ENCODE measurements at regions not wholly inside any gene's neighbourhood (a gene's known extent, or its start where the extent isn't known, plus 50 kb on each side); places are given as distances from the start of the nearest gene placed in this dataset.
"Not testable (repeated sequence)": the region's sequence is repeated elsewhere in the genome, so short reads cannot be mapped to it uniquely, and the experiment has no call there.

- Histone ChIP-seq H3K27ac (ENCODE audit: low read depth, low read length, severe bottlenecking) (no peak overlapping the region), H3K4me1 (ENCODE audit: control insufficient read depth, insufficient read depth, low read length, poor library complexity, severe bottlenecking) (peaks cover 6% of the 10 kb centered on the region), H3K9me3 (ENCODE audit: control insufficient read depth, low read length) (no peaks in the 10 kb centered on the region), H3K36me3 (ENCODE audit: control insufficient read depth, insufficient read depth, low read length) (no peaks in the 10 kb centered on the region), H3K4me3 (ENCODE audit: extremely low read depth, insufficient read depth, low read length, poor library complexity, severe bottlenecking) (no peak overlapping the region)
- 91 to 94% methylated on average over 6 to 7 of the region's 15 CpGs for WGBS, 2 experiments (ENCODE audit: insufficient coverage in 2 of 2)
Measured at GRCh38 chr2:121058852-121059558, 226.0 kb downstream of the TFCP2L1 start.

DNA sequence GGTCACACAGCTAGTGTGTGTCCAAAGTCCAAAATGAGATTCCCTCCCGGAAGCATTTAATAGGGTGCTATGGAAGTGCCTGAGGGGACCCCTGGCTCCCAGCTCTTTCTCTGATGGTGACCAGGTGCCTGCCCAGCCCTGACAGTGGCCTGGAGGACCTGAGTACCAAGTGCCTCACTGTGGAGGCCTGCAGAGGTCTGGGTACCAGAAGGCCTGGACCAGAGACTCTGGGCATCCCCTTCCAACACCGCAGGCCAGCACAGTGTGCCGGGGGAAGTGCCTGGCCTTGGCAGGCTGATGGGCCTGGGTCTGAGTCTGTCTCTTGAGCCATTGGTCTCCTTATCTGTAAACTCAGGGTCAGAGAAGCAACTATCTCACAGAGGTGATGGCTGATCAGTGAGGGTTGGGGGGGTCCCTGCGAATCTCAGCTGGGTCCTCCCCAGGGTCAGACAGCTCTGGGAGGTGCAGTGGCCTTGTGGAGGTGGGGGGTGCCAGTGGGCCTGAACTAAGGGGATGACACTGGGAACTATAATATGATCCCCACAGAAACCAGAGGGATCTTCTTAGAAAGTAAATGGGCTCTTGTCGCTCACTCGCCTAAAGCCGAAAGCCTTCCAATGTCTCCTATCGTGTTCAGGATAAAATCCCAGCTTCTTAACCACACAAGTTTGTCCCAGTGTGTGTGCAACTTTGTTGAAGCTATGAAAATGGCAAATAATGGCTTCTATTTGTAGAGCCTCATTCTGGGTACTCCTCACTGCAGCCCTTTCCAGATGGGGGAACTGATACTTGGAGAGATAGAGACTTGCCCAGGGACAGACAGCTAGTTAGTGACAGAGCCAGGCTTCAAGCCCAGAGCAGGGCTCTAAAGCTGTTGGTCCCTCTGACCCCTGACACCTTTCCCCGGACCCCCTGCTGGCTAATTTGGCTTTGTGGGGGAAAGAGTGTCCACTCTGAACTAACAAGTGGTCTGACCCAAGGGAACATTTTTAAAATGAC, 225.1 kb downstream of the TFCP2L1 start:
- Histone ChIP-seq H3K27ac (ENCODE audit: low read depth, low read length, severe bottlenecking) (no peak overlapping the region), H3K4me3 (ENCODE audit: extremely low read depth, insufficient read depth, low read length, poor library complexity, severe bottlenecking) (no peak overlapping the region), H3K4me1 (ENCODE audit: control insufficient read depth, insufficient read depth, low read length, poor library complexity, severe bottlenecking) (peaks cover 6% of the 10 kb centered on the region), H3K9me3 (ENCODE audit: control insufficient read depth, low read length) (no peaks in the 10 kb centered on the region), H3K36me3 (ENCODE audit: control insufficient read depth, insufficient read depth, low read length) (no peaks in the 10 kb centered on the region)
- WGBS, 2 experiments (ENCODE audit: insufficient coverage in 2 of 2): 96 to 98% methylated on average over 4 to 6 of the region's 9 CpGs

GRCh38 chr2:121061633-121062032, 223.4 kb downstream of the TFCP2L1 start:
- peaks cover 6% of the 10 kb centered on the region for H3K4me1 ChIP-seq (ENCODE audit: control insufficient read depth, insufficient read depth, low read length, poor library complexity, severe bottlenecking)
- H3K9me3 ChIP-seq (ENCODE audit: control insufficient read depth, low read length): no peaks in the 10 kb centered on the region
- H3K27ac ChIP-seq (ENCODE audit: low read depth, low read length, severe bottlenecking): no peak overlapping the region
- H3K4me3 ChIP-seq (ENCODE audit: extremely low read depth, insufficient read depth, low read length, poor library complexity, severe bottlenecking): no peak overlapping the region
- no peaks in the 10 kb centered on the region for H3K36me3 ChIP-seq (ENCODE audit: control insufficient read depth, insufficient read depth, low read length)
- 74 to 78% methylated on average over 7 to 8 of the region's 9 CpGs for WGBS, 2 experiments (ENCODE audit: insufficient coverage in 2 of 2)

- 95% methylated on average over 2 of the region's 3 CpGs; no CpG with 5 or more reads in 1 of the 2 experiments for WGBS, 2 experiments (ENCODE audit: insufficient coverage in 2 of 2)
- Histone ChIP-seq H3K27ac (ENCODE audit: low read depth, low read length, severe bottlenecking) (no peak overlapping the region), H3K36me3 (ENCODE audit: control insufficient read depth, insufficient read depth, low read length) (no peaks in the 10 kb centered on the region)
Measured at GRCh38 chr2:121063471-121063870, 221.5 kb downstream of the TFCP2L1 start.

DNA sequence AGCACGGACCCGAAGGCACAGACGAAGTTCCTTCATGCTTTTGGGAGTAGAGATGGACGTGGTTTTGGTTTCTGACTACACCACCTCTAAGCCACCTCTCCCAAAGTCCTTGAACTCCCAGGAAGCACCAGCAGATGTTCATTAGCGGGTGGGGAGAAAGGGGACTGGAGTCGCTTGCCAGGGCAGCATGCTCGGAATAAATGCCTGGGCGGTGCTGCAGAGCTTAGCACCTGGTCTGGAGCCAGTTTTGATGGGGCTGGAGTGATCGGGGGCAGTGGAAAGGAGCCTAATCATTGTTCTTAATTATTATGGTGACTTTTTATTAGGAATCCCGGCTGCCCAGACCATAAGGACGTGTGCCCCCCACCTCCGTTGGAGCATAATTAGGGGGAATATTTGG, 220.8 kb downstream of the TFCP2L1 start:
- Histone ChIP-seq H3K9me3 (ENCODE audit: control insufficient read depth, low read length) (no peaks in the 10 kb centered on the region), H3K4me3 (ENCODE audit: extremely low read depth, insufficient read depth, low read length, poor library complexity, severe bottlenecking) (no peak overlapping the region), H3K4me1 (ENCODE audit: control insufficient read depth, insufficient read depth, low read length, poor library complexity, severe bottlenecking) (peaks cover 6% of the 10 kb centered on the region), H3K36me3 (ENCODE audit: control insufficient read depth, insufficient read depth, low read length) (no peaks in the 10 kb centered on the region), H3K27ac (ENCODE audit: low read depth, low read length, severe bottlenecking) (no peak overlapping the region)
- WGBS, 2 experiments (ENCODE audit: insufficient coverage in 2 of 2): 84 to 94% methylated on average over 5 to 10 of the region's 12 CpGs

More at GRCh38 chr2:121063471-121063870, 221.5 kb downstream of the TFCP2L1 start:
- Histone ChIP-seq H3K9me3 (ENCODE audit: control insufficient read depth, low read length) (no peaks in the 10 kb centered on the region), H3K4me1 (ENCODE audit: control insufficient read depth, insufficient read depth, low read length, poor library complexity, severe bottlenecking) (peaks cover 6% of the 10 kb centered on the region), H3K4me3 (ENCODE audit: extremely low read depth, insufficient read depth, low read length, poor library complexity, severe bottlenecking) (no peak overlapping the region)

GRCh38 chr2:121065239-121065638, 219.8 kb downstream of the TFCP2L1 start:
- no peaks in the 10 kb centered on the region for H3K36me3 ChIP-seq (ENCODE audit: control insufficient read depth, insufficient read depth, low read length)
- no peaks in the 10 kb centered on the region for H3K9me3 ChIP-seq (ENCODE audit: control insufficient read depth, low read length)
- peaks cover 6% of the 10 kb centered on the region for H3K4me1 ChIP-seq (ENCODE audit: control insufficient read depth, insufficient read depth, low read length, poor library complexity, severe bottlenecking)
- H3K27ac ChIP-seq (ENCODE audit: low read depth, low read length, severe bottlenecking): no peak overlapping the region
- 94 to 98% methylated on average over 5 of the region's 5 CpGs for WGBS, 2 experiments (ENCODE audit: insufficient coverage in 2 of 2)
- H3K4me3 ChIP-seq (ENCODE audit: extremely low read depth, insufficient read depth, low read length, poor library complexity, severe bottlenecking): no peak overlapping the region

DNA sequence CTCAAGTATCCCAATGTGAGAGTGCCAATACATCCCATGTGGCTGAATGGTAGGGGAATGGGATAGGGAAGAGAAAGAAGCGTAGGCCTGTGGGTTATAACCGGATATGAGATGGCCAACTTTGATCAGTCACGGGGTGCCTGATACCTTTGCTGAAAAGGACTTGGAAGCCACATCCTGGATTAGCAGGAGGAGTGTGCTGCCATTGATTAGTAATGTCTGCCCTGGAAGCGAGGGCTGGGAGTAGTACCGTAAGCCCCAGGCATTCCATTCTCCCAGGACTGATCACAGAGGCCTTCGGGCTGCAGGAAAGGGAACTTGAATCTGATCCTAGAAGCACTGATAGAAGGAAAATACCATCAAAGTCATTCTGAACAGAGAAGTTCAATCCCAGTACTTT, 218.5 kb downstream of the TFCP2L1 start:
- H3K27ac ChIP-seq (ENCODE audit: low read depth, low read length, severe bottlenecking): no peak overlapping the region
- no peaks in the 10 kb centered on the region for H3K9me3 ChIP-seq (ENCODE audit: control insufficient read depth, low read length)
- 82 to 89% methylated on average over 3 to 5 of the region's 6 CpGs for WGBS, 2 experiments (ENCODE audit: insufficient coverage in 2 of 2)
- H3K36me3 ChIP-seq (ENCODE audit: control insufficient read depth, insufficient read depth, low read length): no peaks in the 10 kb centered on the region
- peaks cover 10% of the 10 kb centered on the region for H3K4me1 ChIP-seq (ENCODE audit: control insufficient read depth, insufficient read depth, low read length, poor library complexity, severe bottlenecking)
- H3K4me3 ChIP-seq (ENCODE audit: extremely low read depth, insufficient read depth, low read length, poor library complexity, severe bottlenecking): no peak overlapping the region

- H3K4me3 ChIP-seq (ENCODE audit: extremely low read depth, insufficient read depth, low read length, poor library complexity, severe bottlenecking): no peak overlapping the region
- H3K36me3 ChIP-seq (ENCODE audit: control insufficient read depth, insufficient read depth, low read length): no peaks in the 10 kb centered on the region
- 90 to 100% methylated on average over 1 to 7 of the region's 7 CpGs for WGBS, 2 experiments (ENCODE audit: insufficient coverage in 2 of 2)
- no peaks in the 10 kb centered on the region for H3K9me3 ChIP-seq (ENCODE audit: control insufficient read depth, low read length)
- H3K4me1 ChIP-seq (ENCODE audit: control insufficient read depth, insufficient read depth, low read length, poor library complexity, severe bottlenecking): peaks cover 12% of the 10 kb centered on the region
- H3K27ac ChIP-seq (ENCODE audit: low read depth, low read length, severe bottlenecking): no peak overlapping the region
Measured at GRCh38 chr2:121068851-121069250, 216.2 kb downstream of the TFCP2L1 start.

DNA sequence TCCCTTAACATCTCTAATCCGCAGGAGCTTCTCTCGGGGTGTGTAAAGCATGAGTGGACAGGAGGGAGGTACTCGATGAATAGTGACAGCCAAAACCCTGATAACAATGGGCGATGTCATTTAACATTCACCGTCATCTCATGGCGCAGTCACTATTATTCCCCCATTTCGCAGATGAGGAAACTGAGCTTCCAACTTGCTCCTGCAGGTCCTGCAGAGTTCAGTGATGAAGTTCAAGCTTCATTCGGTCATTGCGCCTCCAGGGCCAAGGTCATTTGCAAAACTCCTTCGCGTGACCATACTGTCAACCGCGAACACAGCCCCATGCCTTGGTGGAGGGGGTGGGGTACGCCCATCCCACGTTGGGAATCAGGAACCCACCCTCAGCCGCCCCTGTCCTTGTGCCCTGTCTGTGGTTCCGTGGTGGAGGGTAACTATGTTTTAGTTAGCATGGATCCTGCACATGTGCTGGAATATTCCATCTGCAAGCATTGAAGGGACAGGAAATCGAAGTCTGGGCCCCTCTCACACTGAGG, 215.5 kb downstream of the TFCP2L1 start:
- Histone ChIP-seq H3K27ac (ENCODE audit: low read depth, low read length, severe bottlenecking) (no peak overlapping the region), H3K4me1 (ENCODE audit: control insufficient read depth, insufficient read depth, low read length, poor library complexity, severe bottlenecking) (peaks cover 16% of the 10 kb centered on the region), H3K4me3 (ENCODE audit: extremely low read depth, insufficient read depth, low read length, poor library complexity, severe bottlenecking) (no peak overlapping the region), H3K9me3 (ENCODE audit: control insufficient read depth, low read length) (no peaks in the 10 kb centered on the region), H3K36me3 (ENCODE audit: control insufficient read depth, insufficient read depth, low read length) (no peaks in the 10 kb centered on the region)
- 89 to 92% methylated on average over 17 of the region's 18 CpGs for WGBS, 2 experiments (ENCODE audit: insufficient coverage in 2 of 2)

DNA sequence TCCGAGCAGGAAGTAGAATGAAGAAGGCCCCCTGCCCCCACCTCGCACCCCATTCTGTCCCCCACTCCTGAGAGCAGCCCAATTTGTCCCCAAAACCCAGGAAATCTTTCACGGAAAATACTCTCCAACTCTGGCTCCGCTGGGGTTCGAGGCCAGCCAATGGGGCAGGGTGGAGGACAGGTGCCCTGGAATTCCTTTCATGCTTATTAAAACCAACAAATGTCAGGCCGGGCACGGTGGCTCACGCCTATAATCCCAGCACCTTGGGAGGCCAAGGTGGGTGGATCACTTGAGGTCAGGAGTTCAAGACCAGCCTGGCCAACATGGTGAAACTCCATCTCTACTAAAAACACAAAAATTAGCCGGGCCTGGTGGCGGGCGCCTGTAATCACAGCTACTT, 214.9 kb downstream of the TFCP2L1 start:
- 89 to 95% methylated on average over 7 to 8 of the region's 11 CpGs for WGBS, 2 experiments (ENCODE audit: insufficient coverage in 2 of 2)

More for the DNA sequence above, 214.9 kb downstream of the TFCP2L1 start:
- not testable (repeated sequence) for H3K4me3 ChIP-seq (ENCODE audit: extremely low read depth, insufficient read depth, low read length, poor library complexity, severe bottlenecking); H3K36me3 ChIP-seq (ENCODE audit: control insufficient read depth, insufficient read depth, low read length); H3K27ac ChIP-seq (ENCODE audit: low read depth, low read length, severe bottlenecking); H3K9me3 ChIP-seq (ENCODE audit: control insufficient read depth, low read length)
- peaks cover 21% of the 10 kb centered on the region for H3K4me1 ChIP-seq (ENCODE audit: control insufficient read depth, insufficient read depth, low read length, poor library complexity, severe bottlenecking)
